CD4-positive, alpha-beta memory T cell (primary cell): ENCODE measurements at regions not wholly inside any gene's neighbourhood (a gene's known extent, or its start where the extent isn't known, plus 50 kb on each side); places are given as distances from the start of the nearest gene placed in this dataset.

Source experiments
- CTCF ChIA-PET: fragments of 350-600 bp; sonication (Branson Sonifier 250); formaldehyde crosslinking; loops from one replicate; lab custom pipeline; 2021; ENCODE audit warnings: inconsistent platforms; ENCODE audit not compliant: partially characterized antibody; lab: Charles Lee
- POLR2A ChIA-PET: fragments of 350-600 bp; sonication (Branson Sonifier 250); formaldehyde crosslinking; loops from one replicate; lab custom pipeline; 2021; ENCODE audit not compliant: partially characterized antibody; lab: Charles Lee
- DNase-seq, 5 donors: peaks; one replicate each; pipeline versions ENCODE4 v3.0.0 to v3.0.0-alpha.2; 2020 to 2022; ENCODE audit warnings: mixed read lengths in 1 of 5
- H3K27ac ChIP-seq: one replicate; pipeline ENCODE4 v1.7.0; 2013; ENCODE audit warnings: low read depth, low read length
- H3K27me3 ChIP-seq: 2 replicates; pipeline ENCODE4 v1.7.0; 2013; ENCODE audit warnings: mild to moderate bottlenecking, low read length, moderate library complexity; ENCODE audit not compliant: insufficient read depth
- H3K36me3 ChIP-seq: 2 replicates; pipeline ENCODE4 v1.7.0; 2013; ENCODE audit warnings: mild to moderate bottlenecking, low read length, moderate library complexity; ENCODE audit not compliant: insufficient read depth
- H3K4me1 ChIP-seq: 2 replicates; pipeline ENCODE4 v1.7.0; 2013; ENCODE audit warnings: mild to moderate bottlenecking, low read length, moderate library complexity; ENCODE audit not compliant: insufficient read depth
- H3K4me3 ChIP-seq, 2 donors: one replicate each; pipeline ENCODE4 v1.7.0; 2013; ENCODE audit warnings: low read length in 2 of 2, mild to moderate bottlenecking in 1 of 2
- H3K9me3 ChIP-seq, 2 donors: one replicate each; pipeline ENCODE4 v1.7.0; 2013; ENCODE audit warnings: low read length in 2 of 2, control low read depth in 1 of 2; ENCODE audit not compliant: control insufficient read depth in 1 of 2
- H3K27ac Mint-ChIP-seq, 7 donors: one replicate each; pipeline ENCODE4 v1.8.0; 2020 to 2021; ENCODE audit warnings: mixed read lengths in 7 of 7, mild to moderate bottlenecking in 6 of 7, inconsistent platforms in 3 of 7, moderate library complexity in 3 of 7
- H3K27me3 Mint-ChIP-seq, 2 donors: one replicate each; pipeline ENCODE4 v1.8.0; 2020 to 2021; ENCODE audit warnings: mixed read lengths in 2 of 2
- H3K36me3 Mint-ChIP-seq, 2 donors: one replicate each; pipeline ENCODE4 v1.8.0; 2020 to 2021; ENCODE audit warnings: mixed read lengths in 2 of 2, inconsistent platforms in 1 of 2, mild to moderate bottlenecking in 1 of 2
- H3K4me1 Mint-ChIP-seq, 4 donors: one replicate each; pipeline ENCODE4 v1.8.0; 2020 to 2021; ENCODE audit warnings: mixed read lengths in 4 of 4, mild to moderate bottlenecking in 1 of 4
- H3K4me3 Mint-ChIP-seq, 8 donors: one replicate each; pipeline ENCODE4 v1.8.0; 2020 to 2021; ENCODE audit warnings: mixed read lengths in 8 of 8, mild to moderate bottlenecking in 7 of 8, moderate library complexity in 6 of 8, inconsistent platforms in 3 of 8
- H3K9me3 Mint-ChIP-seq, 8 donors: one replicate each; pipeline ENCODE4 v1.8.0; 2020 to 2021; ENCODE audit warnings: mixed read lengths in 8 of 8, mild to moderate bottlenecking in 5 of 8, inconsistent platforms in 3 of 8, moderate library complexity in 1 of 8
- intact Hi-C: fragments of 100-400 bp; cut with micrococcal nuclease; formaldehyde crosslinking; loops from one replicate; pipeline ENCODE4 v1.15.1; 2023

- Mint-ChIP-seq H3K4me3 (no peak overlapping the region), H3K36me3 (no peaks in the 10 kb centered on the region), H3K4me1 (no peaks in the 10 kb centered on the region), H3K9me3 (no peaks in the 10 kb centered on the region), H3K27me3 (peaks cover 14 to 23% of the 10 kb centered on the region in 2 donors), H3K27ac (no peak overlapping the region)
- no peak overlapping the region for H3K4me3 ChIP-seq
- H3K36me3 ChIP-seq = no peaks in the 10 kb centered on the region
- no peaks in the 10 kb centered on the region for H3K27me3 ChIP-seq
- intact Hi-C loops = no loop called here
- H3K27ac ChIP-seq = no peak overlapping the region
- ChIA-PET POLR2A (no interaction called here), CTCF (no interaction called here)
- no peaks in the 10 kb centered on the region for H3K4me1 ChIP-seq
- no peak for DNase-seq
- no peaks in the 10 kb centered on the region for H3K9me3 ChIP-seq
These were observed 122.2 kb upstream of the SORCS3 start for GRCh38 chr10:104518891-104519290.

GRCh38 chr10:104520653-104521052 is 120.4 kb upstream of the SORCS3 start:
- no peak overlapping the region for H3K27ac ChIP-seq
- no peak for DNase-seq
- Mint-ChIP-seq H3K4me3 (no peak overlapping the region), H3K9me3 (no peaks in the 10 kb centered on the region), H3K27ac (no peak overlapping the region), H3K4me1 (no peaks in the 10 kb centered on the region), H3K36me3 (no peaks in the 10 kb centered on the region), H3K27me3 (peaks cover 11 to 19% of the 10 kb centered on the region in 2 donors)
- no peak overlapping the region for H3K4me3 ChIP-seq
- CTCF ChIA-PET = no interaction called here
- no peaks in the 10 kb centered on the region for H3K27me3 ChIP-seq
- POLR2A ChIA-PET = no interaction called here
- H3K4me1 ChIP-seq = no peaks in the 10 kb centered on the region
- no peaks in the 10 kb centered on the region for H3K9me3 ChIP-seq
- H3K36me3 ChIP-seq = no peaks in the 10 kb centered on the region
- intact Hi-C loops = no loop called here

GRCh38 chr10:104521901-104522694 is 119.0 kb upstream of the SORCS3 start:
- Mint-ChIP-seq H3K9me3 (no peaks in the 10 kb centered on the region), H3K27me3 (peaks cover 11 to 13% of the 10 kb centered on the region in 2 donors), H3K27ac (no peak overlapping the region), H3K4me1 (no peaks in the 10 kb centered on the region), H3K36me3 (no peaks in the 10 kb centered on the region), H3K4me3 (no peak overlapping the region)
- Histone ChIP-seq H3K9me3 (no peaks in the 10 kb centered on the region), H3K27ac (no peak overlapping the region), H3K27me3 (no peaks in the 10 kb centered on the region), H3K4me3 (no peak overlapping the region), H3K4me1 (no peaks in the 10 kb centered on the region), H3K36me3 (no peaks in the 10 kb centered on the region)
- intact Hi-C loops = no loop called here
- POLR2A ChIA-PET = no interaction called here
- CTCF ChIA-PET = no interaction called here
- no peak for DNase-seq

GRCh38 chr10:104526188-104526587 is 114.9 kb upstream of the SORCS3 start:
- POLR2A ChIA-PET = no interaction called here
- intact Hi-C loops = no loop called here
- Mint-ChIP-seq H3K36me3 (no peaks in the 10 kb centered on the region), H3K4me1 (no peaks in the 10 kb centered on the region), H3K27me3 (peaks cover 4 to 7% of the 10 kb centered on the region in 2 donors), H3K9me3 (peaks cover 0 to 2% (median 0%) of the 10 kb centered on the region in 8 donors), H3K27ac (no peak overlapping the region), H3K4me3 (no peak overlapping the region)
- H3K27me3 ChIP-seq = no peaks in the 10 kb centered on the region
- H3K4me3 ChIP-seq = no peak overlapping the region
- CTCF ChIA-PET = interaction anchor here (1.3 kb wide), 1 partner anchor 10 kb away, joined by 4 read pairs; no protein-coding TSS in a partner anchor
- no peaks in the 10 kb centered on the region for H3K36me3 ChIP-seq
- H3K4me1 ChIP-seq = no peaks in the 10 kb centered on the region
- H3K27ac ChIP-seq = no peak overlapping the region
- DNase-seq = no peak
- H3K9me3 ChIP-seq = no peaks in the 10 kb centered on the region

GRCh38 chr10:104527013-104527412 is 114.1 kb upstream of the SORCS3 start:
- Mint-ChIP-seq H3K4me1 (no peaks in the 10 kb centered on the region), H3K36me3 (no peaks in the 10 kb centered on the region), H3K27me3 (peaks cover 2 to 4% of the 10 kb centered on the region in 2 donors), H3K4me3 (no peak overlapping the region), H3K27ac (no peak overlapping the region), H3K9me3 (peaks cover 0 to 2% (median 0%) of the 10 kb centered on the region in 8 donors)
- Histone ChIP-seq H3K4me1 (no peaks in the 10 kb centered on the region), H3K27ac (no peak overlapping the region), H3K36me3 (no peaks in the 10 kb centered on the region), H3K4me3 (no peak overlapping the region), H3K9me3 (no peaks in the 10 kb centered on the region), H3K27me3 (no peaks in the 10 kb centered on the region)
- DNase-seq = no peak
- ChIA-PET CTCF (interaction anchor here (1.3 kb wide), 1 partner anchor 11 kb away, joined by 4 read pairs; no protein-coding TSS in a partner anchor), POLR2A (no interaction called here)
- intact Hi-C loops = no loop called here

GRCh38 chr10:104540181-104540580 is 100.9 kb upstream of the SORCS3 start:
- H3K4me1 Mint-ChIP-seq = no peaks in the 10 kb centered on the region
- Histone ChIP-seq H3K27ac (no peak overlapping the region), H3K4me3 (no peak overlapping the region), H3K9me3 (no peaks in the 10 kb centered on the region), H3K27me3 (no peaks in the 10 kb centered on the region), H3K4me1 (no peaks in the 10 kb centered on the region), H3K36me3 (no peaks in the 10 kb centered on the region)
- POLR2A ChIA-PET = no interaction called here
- no peak overlapping the region for H3K4me3 Mint-ChIP-seq
- H3K36me3 Mint-ChIP-seq = no peaks in the 10 kb centered on the region
- no peak overlapping the region for H3K27ac Mint-ChIP-seq
- CTCF ChIA-PET = no interaction called here
- DNase-seq = no peak
- H3K9me3 Mint-ChIP-seq = peaks cover 0 to 3% (median 0%) of the 10 kb centered on the region in 8 donors
- H3K27me3 Mint-ChIP-seq = peaks cover 12 to 15% of the 10 kb centered on the region in 2 donors
- intact Hi-C loops = no loop called here

- CTCF ChIA-PET = no interaction called here
- no peaks in the 10 kb centered on the region for H3K27me3 ChIP-seq
- H3K9me3 ChIP-seq = no peaks in the 10 kb centered on the region
- peaks cover 9 to 13% of the 10 kb centered on the region in 2 donors for H3K27me3 Mint-ChIP-seq
- no peaks in the 10 kb centered on the region for H3K36me3 Mint-ChIP-seq
- no peak overlapping the region for H3K4me3 Mint-ChIP-seq
- H3K4me1 Mint-ChIP-seq = no peaks in the 10 kb centered on the region
- DNase-seq = no peak
- intact Hi-C loops = no loop called here
- POLR2A ChIA-PET = no interaction called here
- H3K9me3 Mint-ChIP-seq = peaks cover 0 to 3% (median 0%) of the 10 kb centered on the region in 8 donors
- no peaks in the 10 kb centered on the region for H3K4me1 ChIP-seq
- no peak overlapping the region for H3K27ac Mint-ChIP-seq
- no peak overlapping the region for H3K27ac ChIP-seq
- no peak overlapping the region for H3K4me3 ChIP-seq
- no peaks in the 10 kb centered on the region for H3K36me3 ChIP-seq
These were observed 99.3 kb upstream of the SORCS3 start for GRCh38 chr10:104541820-104542219.
